ENCODE measurements at regions not wholly inside any gene's neighbourhood (a gene's known extent, or its start where the extent isn't known, plus 50 kb on each side); places are given as distances from the start of the nearest gene placed in this dataset.

DNA sequence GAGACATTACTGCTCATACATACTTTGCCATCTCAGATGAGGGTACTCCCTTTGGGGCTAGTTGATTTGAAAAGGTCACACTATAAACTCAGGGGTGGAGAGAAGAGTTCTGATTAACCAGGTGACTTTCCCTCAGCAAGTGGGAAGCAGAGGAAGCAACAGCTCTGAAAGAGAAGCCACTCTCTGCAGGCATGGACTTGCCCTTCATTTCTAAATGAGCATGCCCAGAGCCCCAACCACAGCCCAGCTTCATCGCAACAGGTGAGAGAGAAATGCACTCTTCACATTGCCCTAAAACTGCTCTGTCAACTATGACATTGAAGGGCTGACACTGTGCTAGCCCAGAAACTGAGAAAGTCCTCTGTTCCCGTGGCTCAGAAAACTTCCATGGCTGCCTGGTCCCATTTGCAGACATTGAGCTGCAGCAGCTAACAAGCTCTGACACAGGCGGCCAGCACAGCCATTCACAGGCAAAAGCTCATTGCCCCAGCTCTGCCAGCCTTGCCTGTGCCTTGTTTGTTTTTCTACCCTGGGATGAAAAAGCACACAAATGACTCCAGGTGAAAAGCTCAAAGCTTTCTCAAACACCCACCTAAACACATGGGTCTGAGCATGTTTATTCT is 419.8 kb upstream of the DYNLRB2 start:
- TF ChIP-seq POLR2A (IDR thresholded peaks at IDR 0.05) (no peak), CTCF (IDR thresholded peaks at IDR 0.05) (no peak)

Measured in right lobe of liver (tissue), 4 donors.